ENCODE measurements at regions not wholly inside any gene's neighbourhood (a gene's known extent, or its start where the extent isn't known, plus 50 kb on each side); places are given as distances from the start of the nearest gene placed in this dataset.

DNA sequence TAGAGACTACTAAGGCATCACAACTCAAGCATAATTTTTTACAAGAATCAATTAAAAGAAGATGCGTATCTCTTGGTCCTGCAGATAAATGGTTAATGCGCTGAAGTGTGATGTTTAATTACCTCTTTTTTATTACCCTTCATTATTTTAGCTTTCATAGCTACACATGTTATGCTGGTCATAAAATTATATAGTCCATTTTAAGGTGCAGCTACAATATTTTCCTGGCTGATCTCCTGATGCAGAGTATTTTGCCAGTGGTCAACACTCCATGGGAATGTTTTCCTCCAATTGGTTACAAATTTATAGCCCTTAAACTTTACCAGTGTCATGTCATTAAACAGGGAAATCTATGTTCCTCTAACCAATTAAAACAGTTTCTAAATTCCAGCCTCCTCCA lies 1617.2 kb downstream of the PCDH7 start:
- TF ChIP-seq, protein P1, sequence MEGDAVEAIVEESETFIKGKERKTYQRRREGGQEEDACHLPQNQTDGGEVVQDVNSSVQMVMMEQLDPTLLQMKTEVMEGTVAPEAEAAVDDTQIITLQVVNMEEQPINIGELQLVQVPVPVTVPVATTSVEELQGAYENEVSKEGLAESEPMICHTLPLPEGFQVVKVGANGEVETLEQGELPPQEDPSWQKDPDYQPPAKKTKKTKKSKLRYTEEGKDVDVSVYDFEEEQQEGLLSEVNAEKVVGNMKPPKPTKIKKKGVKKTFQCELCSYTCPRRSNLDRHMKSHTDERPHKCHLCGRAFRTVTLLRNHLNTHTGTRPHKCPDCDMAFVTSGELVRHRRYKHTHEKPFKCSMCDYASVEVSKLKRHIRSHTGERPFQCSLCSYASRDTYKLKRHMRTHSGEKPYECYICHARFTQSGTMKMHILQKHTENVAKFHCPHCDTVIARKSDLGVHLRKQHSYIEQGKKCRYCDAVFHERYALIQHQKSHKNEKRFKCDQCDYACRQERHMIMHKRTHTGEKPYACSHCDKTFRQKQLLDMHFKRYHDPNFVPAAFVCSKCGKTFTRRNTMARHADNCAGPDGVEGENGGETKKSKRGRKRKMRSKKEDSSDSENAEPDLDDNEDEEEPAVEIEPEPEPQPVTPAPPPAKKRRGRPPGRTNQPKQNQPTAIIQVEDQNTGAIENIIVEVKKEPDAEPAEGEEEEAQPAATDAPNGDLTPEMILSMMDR (IDR thresholded peaks at IDR 0.05 in 4 of 5, conservative IDR thresholded peaks at IDR 0.05 in 1 of 5), result no peak
- no peak for TF ChIP-seq POLR2A (IDR thresholded peaks at IDR 0.05)
